HepG2 (cell line): ENCODE measurements at regions not wholly inside any gene's neighbourhood (a gene's known extent, or its start where the extent isn't known, plus 50 kb on each side); places are given as distances from the start of the nearest gene placed in this dataset.

Experiments used
- ATAC-seq: fragments of 200-7000 bp; cut with Tn5 transposase; 3 replicates; pipeline ENCODE4 v1.9.1; 2020; ENCODE audit warnings: mild to moderate bottlenecking, moderate library complexity
- BruUV-seq: library from RNA; stranded (reverse); fragments of 400-500 nt; replicated peaks from 2 replicates; lab custom pipeline; 2021; lab: Mats Ljungman, UMichigan
- CTCF ChIA-PET: fragments of 300-600 bp; formaldehyde crosslinking; extraction: SDS; loops from one replicate; lab custom pipeline; 2021; ENCODE audit warnings: low total read pairs, inconsistent platforms, low intra/inter-chr PET ratio; lab: Yijun Ruan, JAX
- POLR2A ChIA-PET: fragments of 350-600 bp; sonication (Branson Sonifier 250); formaldehyde crosslinking; loops from one replicate; lab custom pipeline; 2020; ENCODE audit warnings: antibody characterized with exemption, inconsistent platforms; lab: Yijun Ruan, JAX
- DNase-seq: peaks from one replicate; pipeline ENCODE4 v3.0.0-alpha.2; 2015; ENCODE audit warnings: low spot score
- FAIRE-seq: peaks from 3 replicates; lab custom pipeline; 2011; peaks lifted over from hg19 to GRCh38; lab: Jason Lieb, UNC
- H2AFZ ChIP-seq: one replicate; pipeline ENCODE4 v1.6.1; 2011; ENCODE audit warnings: low read length, inconsistent platforms
- H3K27ac ChIP-seq: fragments of 300-600 bp; 3 replicates; pipeline ENCODE4 v1.8.0; 2011; ENCODE audit warnings: mixed run types, mild to moderate bottlenecking, mixed read lengths, low read length, inconsistent platforms; ENCODE audit not compliant: insufficient read depth; ENCODE audit errors: extremely low read length
- H3K27me3 ChIP-seq, 2 experiments: fragments of 200-600 bp in 1 of 2; 2 replicates in 1 of 2; 3 replicates in 1 of 2; pipeline versions ENCODE4 v1.6.0 to v1.8.0; 2011; ENCODE audit warnings: low read length in 2 of 2, mild to moderate bottlenecking in 2 of 2, moderate library complexity in 2 of 2, inconsistent platforms in 1 of 2; ENCODE audit not compliant: insufficient read depth in 2 of 2, control insufficient read depth in 1 of 2
- H3K36me3 ChIP-seq, 2 experiments: fragments of 200-600 bp in 1 of 2; replicated peaks in 1 of 2; 2 replicates in 1 of 2; 3 replicates in 1 of 2; pipeline versions ENCODE4 v1.5.1 to v1.8.0; 2011; ENCODE audit warnings: low read length in 2 of 2, inconsistent platforms in 1 of 2; ENCODE audit not compliant: insufficient read depth in 2 of 2, control insufficient read depth in 1 of 2
- H3K4me1 ChIP-seq: 2 replicates; pipeline ENCODE4 v1.5.1; 2012; ENCODE audit warnings: low read length, inconsistent platforms; ENCODE audit not compliant: insufficient read depth
- H3K4me2 ChIP-seq: 2 replicates; pipeline ENCODE4 v1.6.0; 2011; ENCODE audit warnings: low read depth, low read length, inconsistent platforms
- H3K4me3 ChIP-seq, 3 experiments: fragments of 200-600 bp in 1 of 3; sonication (generic), shearing (Covaris generic) in 1 of 3; replicated peaks in 1 of 3; 2 replicates each; pipeline ENCODE4 v1.5.1; 2011 to 2016; ENCODE audit warnings: low read length in 3 of 3, inconsistent platforms in 2 of 3, low read depth in 2 of 3, mild to moderate bottlenecking in 2 of 3, control low read depth in 1 of 3, mixed read lengths in 1 of 3; ENCODE audit not compliant: insufficient read depth in 1 of 3
- H3K79me2 ChIP-seq: one replicate; pipeline ENCODE4 v1.6.1; 2011; ENCODE audit warnings: low read length, inconsistent platforms; ENCODE audit not compliant: insufficient read depth
- H3K9ac ChIP-seq: 2 replicates; pipeline ENCODE4 v1.6.0; 2011; ENCODE audit warnings: mild to moderate bottlenecking, low read depth, low read length, inconsistent platforms; ENCODE audit not compliant: insufficient read depth
- H3K9me3 ChIP-seq: 2 replicates; pipeline ENCODE4 v1.5.1; 2012; ENCODE audit warnings: mild to moderate bottlenecking, low read length
- H4K20me1 ChIP-seq: 2 replicates; pipeline ENCODE4 v1.6.0; 2011; ENCODE audit warnings: inconsistent platforms, mild to moderate bottlenecking, low read length, moderate library complexity; ENCODE audit not compliant: insufficient read depth
- ARNT ChIP-seq: fragments of 450-650 bp; IDR thresholded peaks from 2 replicates; pipeline ENCODE4 v1.6.1; 2017
- ARNT2 ChIP-seq: sonication (generic); formaldehyde crosslinking; IDR thresholded peaks from 2 replicates; pipeline ENCODE4 v1.8.0; 2022; ENCODE audit warnings: mild to moderate bottlenecking, low read depth, missing genetic modification reagents, moderate library complexity
- ARNTL ChIP-seq: sonication (generic); formaldehyde crosslinking; IDR thresholded peaks from 2 replicates; pipeline ENCODE4 v1.4.0; 2020; ENCODE audit warnings: mild to moderate bottlenecking, missing genetic modification reagents
- CREB1 ChIP-seq, 2 experiments: fragments of 450-650 bp in 1 of 2; IDR thresholded peaks; 2 replicates each; pipeline ENCODE4 v1.6.1; 2016 to 2017; ENCODE audit warnings: control low read depth in 1 of 2, mild to moderate bottlenecking in 1 of 2, missing compliant biosample characterization in 1 of 2, missing genetic modification characterization in 1 of 2
- CREM ChIP-seq, 2 experiments: sonication (generic) in 1 of 2; formaldehyde crosslinking in 1 of 2; IDR thresholded peaks; 2 replicates each; pipeline versions ENCODE4 v1.4.0 to v1.6.1; 2016 to 2020; ENCODE audit warnings: antibody characterized with exemption in 1 of 2, mild to moderate bottlenecking in 1 of 2, missing genetic modification reagents in 1 of 2
- FOXJ3 ChIP-seq: sonication (generic); formaldehyde crosslinking; IDR thresholded peaks from 2 replicates; pipeline ENCODE4 v1.4.0; 2020; ENCODE audit warnings: missing genetic modification reagents, mild to moderate bottlenecking, borderline replicate concordance
- HDAC2 ChIP-seq: sonication (generic); formaldehyde crosslinking; IDR thresholded peaks from 2 replicates; pipeline ENCODE4 v1.4.0; 2020; ENCODE audit warnings: missing genetic modification reagents
- MIER3 ChIP-seq: IDR thresholded peaks from 2 replicates; pipeline ENCODE4 v1.6.1; 2016; ENCODE audit warnings: missing compliant biosample characterization, borderline replicate concordance
- NCOA2 ChIP-seq: sonication (generic); formaldehyde crosslinking; IDR thresholded peaks from 2 replicates; pipeline ENCODE4 v1.8.0; 2022; ENCODE audit warnings: inconsistent platforms
- NFE2 ChIP-seq: sonication (generic); formaldehyde crosslinking; IDR thresholded peaks from 2 replicates; pipeline ENCODE4 v1.4.0; 2020; ENCODE audit warnings: missing genetic modification reagents
- POLR2G ChIP-seq: fragments of 200-400 bp; formaldehyde crosslinking; IDR thresholded peaks from 2 replicates; pipeline ENCODE4 v1.6.1; 2018; ENCODE audit warnings: mild to moderate bottlenecking, low read depth, low read length, moderate library complexity
- RBFOX2 ChIP-seq: fragments of 200-400 bp; formaldehyde crosslinking; IDR thresholded peaks from 2 replicates; pipeline ENCODE4 v1.6.1; 2017; ENCODE audit warnings: low read depth, mild to moderate bottlenecking, low read length
- RXRB ChIP-seq: IDR thresholded peaks from 2 replicates; pipeline ENCODE4 v1.6.1; 2016; ENCODE audit warnings: borderline replicate concordance, missing genetic modification reagents, missing compliant biosample characterization
- SALL1 ChIP-seq: sonication (generic); formaldehyde crosslinking; IDR thresholded peaks from 2 replicates; pipeline ENCODE4 v1.8.0; 2022; ENCODE audit warnings: mild to moderate bottlenecking, missing genetic modification reagents
- ZNF136 ChIP-seq: sonication (generic); formaldehyde crosslinking; IDR thresholded peaks from 2 replicates; pipeline ENCODE4 v1.8.1; 2022; ENCODE audit warnings: low read depth, mild to moderate bottlenecking, moderate library complexity, missing genetic modification reagents
- ZNF629 ChIP-seq: sonication (generic); formaldehyde crosslinking; conservative IDR thresholded peaks from 2 replicates; pipeline ENCODE4 v1.5.0; 2020; ENCODE audit warnings: missing genetic modification reagents
- ZNF768 ChIP-seq: sonication (generic); formaldehyde crosslinking; IDR thresholded peaks from 2 replicates; pipeline ENCODE4 v1.4.0; 2020; ENCODE audit warnings: missing genetic modification reagents
- WGBS: methylation state at CpG from one replicate; pipeline ENCODE4 v1.1.6; 2017; ENCODE audit warnings: low lambda C conversion rate; 5-methylcytosine and 5-hydroxymethylcytosine counted together
- in situ Hi-C: cut with HindIII; loops from 2 replicates; pipeline ENCODE4 v1.10.0; 2017; ENCODE audit warnings: low pct_unique_long_range_greater_than_20kb; ENCODE audit not compliant: extremely low pct_ligation_motif_present
- intact Hi-C: fragments of 100-400 bp; cut with micrococcal nuclease; formaldehyde crosslinking; loops from one replicate; pipeline ENCODE4 v1.10.0; 2022; ENCODE audit not compliant: unreplicated experiment
- TF ChIP-seq, protein P1 (sequence below): sonication (generic); formaldehyde crosslinking; IDR thresholded peaks from 2 replicates; pipeline ENCODE4 v1.5.1; 2020; ENCODE audit warnings: mild to moderate bottlenecking, missing genetic modification reagents, borderline replicate concordance
- TF ChIP-seq, protein P2 (sequence below): IDR thresholded peaks from 2 replicates; pipeline ENCODE4 v1.6.1; 2016; ENCODE audit warnings: mild to moderate bottlenecking

DNA sequence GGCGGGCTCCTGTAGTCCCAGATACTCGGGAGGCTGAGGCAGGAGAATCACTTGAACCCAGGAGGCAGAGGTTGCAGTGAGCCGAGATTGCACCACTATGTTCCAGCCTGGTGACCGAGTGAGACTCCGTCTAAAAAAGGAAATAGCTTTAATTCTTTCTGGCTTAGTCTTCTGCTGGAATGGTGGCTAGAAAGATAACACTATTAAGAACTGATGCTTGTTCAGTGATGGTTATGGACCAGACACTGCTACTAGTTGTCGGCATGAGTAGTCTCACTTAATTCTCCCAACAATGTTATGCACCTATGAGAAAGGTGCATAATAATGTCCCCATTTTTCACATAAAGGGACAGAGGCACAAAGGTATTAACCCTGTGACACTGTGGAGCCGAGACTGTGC lies 188.7 kb downstream of the HS3ST3A1 start (continued):
- TF ChIP-seq ARNTL (CRISPR knock-in tag) (no peak), ARNT2 (CRISPR knock-in tag) (no peak), ZNF768 (no peak), RBFOX2 (no peak), NFE2 (CRISPR knock-in tag) (no peak), ZNF136 (CRISPR knock-in tag) (no peak), ZNF629 (CRISPR knock-in tag) (no peak), ARNT (no peak)
- TF ChIP-seq, all 625 proteins: peak for 0

DNA sequence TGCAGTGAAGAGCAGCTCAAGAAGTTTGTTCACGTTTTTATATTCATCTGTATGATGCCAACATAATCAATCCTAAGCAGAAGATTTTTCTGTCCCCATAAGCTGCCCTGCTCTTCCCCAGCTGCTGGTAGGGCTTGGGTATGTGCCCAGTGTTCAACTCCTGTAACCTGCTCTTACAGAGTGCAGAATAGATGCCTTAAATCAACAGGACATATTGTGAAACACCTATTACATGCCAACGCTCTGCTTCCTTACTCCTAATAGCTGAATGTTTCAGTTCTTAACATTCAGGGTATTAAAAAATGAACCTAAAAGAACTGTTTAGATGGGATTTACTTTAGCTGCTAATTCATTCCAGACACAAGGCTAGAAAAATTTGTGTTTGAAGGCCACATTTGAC lies 190.9 kb downstream of the HS3ST3A1 start:
- WGBS, result 3% methylated on average over 2 of the region's 2 CpGs
- in situ Hi-C loops (no loop called here), intact Hi-C loops (loop anchor here (10.0 kb wide), 1 partner anchor 184 kb away; no protein-coding TSS in a partner anchor)
- Histone ChIP-seq H2AFZ (no peak overlapping the region), H3K9me3 (no peaks in the 10 kb centered on the region), H3K36me3 (no peaks in the 10 kb centered on the region), H3K27ac (peak overlapping the region; percentile 50), H3K9ac (no peak overlapping the region; the same call in 1 of the 2 replicates), H4K20me1 (no peaks in the 10 kb centered on the region), H3K79me2 (no peaks in the 10 kb centered on the region), H3K4me1 (peaks cover 69% of the 10 kb centered on the region), H3K4me3 (no peak overlapping the region; a peak in 1 of 6 replicates), H3K27me3 (no peaks in the 10 kb centered on the region), H3K4me2 (peak overlapping the region; percentile 50)
- FAIRE-seq (peak; percentile 70), DNase-seq (peak; percentile 57), ATAC-seq (peak; percentile 89)
- no TSS peak for BruUV-seq
- ChIA-PET CTCF (no interaction called here), POLR2A (no interaction called here)
- TF ChIP-seq HDAC2 (CRISPR knock-in tag), result peak; percentile 88
- peak; percentile 69 for TF ChIP-seq NCOA2 (CRISPR knock-in tag)
- TF ChIP-seq FOXJ3 (CRISPR knock-in tag), result peak; percentile 43; the same call in 1 of the 2 replicates
- peak; percentile 70; the same call in 1 of the 2 replicates for TF ChIP-seq MIER3
- TF ChIP-seq, protein P1, sequence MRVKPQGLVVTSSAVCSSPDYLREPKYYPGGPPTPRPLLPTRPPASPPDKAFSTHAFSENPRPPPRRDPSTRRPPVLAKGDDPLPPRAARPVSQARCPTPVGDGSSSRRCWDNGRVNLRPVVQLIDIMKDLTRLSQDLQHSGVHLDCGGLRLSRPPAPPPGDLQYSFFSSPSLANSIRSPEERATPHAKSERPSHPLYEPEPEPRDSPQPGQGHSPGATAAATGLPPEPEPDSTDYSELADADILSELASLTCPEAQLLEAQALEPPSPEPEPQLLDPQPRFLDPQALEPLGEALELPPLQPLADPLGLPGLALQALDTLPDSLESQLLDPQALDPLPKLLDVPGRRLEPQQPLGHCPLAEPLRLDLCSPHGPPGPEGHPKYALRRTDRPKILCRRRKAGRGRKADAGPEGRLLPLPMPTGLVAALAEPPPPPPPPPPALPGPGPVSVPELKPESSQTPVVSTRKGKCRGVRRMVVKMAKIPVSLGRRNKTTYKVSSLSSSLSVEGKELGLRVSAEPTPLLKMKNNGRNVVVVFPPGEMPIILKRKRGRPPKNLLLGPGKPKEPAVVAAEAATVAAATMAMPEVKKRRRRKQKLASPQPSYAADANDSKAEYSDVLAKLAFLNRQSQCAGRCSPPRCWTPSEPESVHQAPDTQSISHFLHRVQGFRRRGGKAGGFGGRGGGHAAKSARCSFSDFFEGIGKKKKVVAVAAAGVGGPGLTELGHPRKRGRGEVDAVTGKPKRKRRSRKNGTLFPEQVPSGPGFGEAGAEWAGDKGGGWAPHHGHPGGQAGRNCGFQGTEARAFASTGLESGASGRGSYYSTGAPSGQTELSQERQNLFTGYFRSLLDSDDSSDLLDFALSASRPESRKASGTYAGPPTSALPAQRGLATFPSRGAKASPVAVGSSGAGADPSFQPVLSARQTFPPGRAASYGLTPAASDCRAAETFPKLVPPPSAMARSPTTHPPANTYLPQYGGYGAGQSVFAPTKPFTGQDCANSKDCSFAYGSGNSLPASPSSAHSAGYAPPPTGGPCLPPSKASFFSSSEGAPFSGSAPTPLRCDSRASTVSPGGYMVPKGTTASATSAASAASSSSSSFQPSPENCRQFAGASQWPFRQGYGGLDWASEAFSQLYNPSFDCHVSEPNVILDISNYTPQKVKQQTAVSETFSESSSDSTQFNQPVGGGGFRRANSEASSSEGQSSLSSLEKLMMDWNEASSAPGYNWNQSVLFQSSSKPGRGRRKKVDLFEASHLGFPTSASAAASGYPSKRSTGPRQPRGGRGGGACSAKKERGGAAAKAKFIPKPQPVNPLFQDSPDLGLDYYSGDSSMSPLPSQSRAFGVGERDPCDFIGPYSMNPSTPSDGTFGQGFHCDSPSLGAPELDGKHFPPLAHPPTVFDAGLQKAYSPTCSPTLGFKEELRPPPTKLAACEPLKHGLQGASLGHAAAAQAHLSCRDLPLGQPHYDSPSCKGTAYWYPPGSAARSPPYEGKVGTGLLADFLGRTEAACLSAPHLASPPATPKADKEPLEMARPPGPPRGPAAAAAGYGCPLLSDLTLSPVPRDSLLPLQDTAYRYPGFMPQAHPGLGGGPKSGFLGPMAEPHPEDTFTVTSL (CRISPR knock-in tag), result peak; percentile 80; the same call in 1 of the 2 replicates
- no peak for TF ChIP-seq POLR2G
- TF ChIP-seq, protein P2, sequence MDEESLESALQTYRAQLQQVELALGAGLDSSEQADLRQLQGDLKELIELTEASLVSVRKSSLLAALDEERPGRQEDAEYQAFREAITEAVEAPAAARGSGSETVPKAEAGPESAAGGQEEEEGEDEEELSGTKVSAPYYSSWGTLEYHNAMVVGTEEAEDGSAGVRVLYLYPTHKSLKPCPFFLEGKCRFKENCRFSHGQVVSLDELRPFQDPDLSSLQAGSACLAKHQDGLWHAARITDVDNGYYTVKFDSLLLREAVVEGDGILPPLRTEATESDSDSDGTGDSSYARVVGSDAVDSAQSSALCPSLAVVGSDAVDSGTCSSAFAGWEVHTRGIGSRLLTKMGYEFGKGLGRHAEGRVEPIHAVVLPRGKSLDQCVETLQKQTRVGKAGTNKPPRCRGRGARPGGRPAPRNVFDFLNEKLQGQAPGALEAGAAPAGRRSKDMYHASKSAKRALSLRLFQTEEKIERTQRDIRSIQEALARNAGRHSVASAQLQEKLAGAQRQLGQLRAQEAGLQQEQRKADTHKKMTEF (CRISPR knock-in tag), result peak; percentile 45; the same call in 1 of the 2 replicates
- TF ChIP-seq RXRB (CRISPR knock-in tag), result peak; percentile 81
- TF ChIP-seq SALL1 (CRISPR knock-in tag), result peak; percentile 51; the same call in 1 of the 2 replicates
- peak; percentile 51; the same call in 1 of the 2 replicates for TF ChIP-seq CREM (IDR thresholded peaks at IDR 0.05)
- no peak for TF ChIP-seq CREM (CRISPR knock-in tag; IDR thresholded peaks at IDR 0.05)
- no peak for TF ChIP-seq CREB1 (IDR thresholded peaks at IDR 0.05)
- peak; percentile 30; the same call in 1 of the 2 replicates for TF ChIP-seq CREB1 (CRISPR knock-in tag; IDR thresholded peaks at IDR 0.05)
